ENCODE measurements at regions not wholly inside any gene's neighbourhood (a gene's known extent, or its start where the extent isn't known, plus 50 kb on each side); places are given as distances from the start of the nearest gene placed in this dataset.

DNA sequence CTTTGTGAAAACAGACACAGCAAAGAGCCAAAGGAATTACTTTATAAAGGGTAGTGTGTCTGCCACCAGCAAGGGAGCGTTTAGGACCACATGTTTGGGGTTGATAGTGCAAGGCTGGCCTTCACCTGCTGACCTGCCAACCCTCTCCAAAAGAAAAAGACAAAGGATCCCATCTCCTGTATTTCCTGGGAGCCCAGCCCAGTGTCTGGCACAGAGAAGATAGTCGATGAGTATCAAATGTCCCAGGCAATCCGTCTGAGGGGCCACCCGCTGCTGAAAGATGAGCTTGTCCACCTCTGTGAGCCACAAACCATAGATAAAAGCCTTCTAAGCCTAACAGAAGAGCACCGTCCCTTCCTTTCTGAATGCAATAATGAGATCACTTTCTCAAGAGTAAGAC is 154.8 kb upstream of the CTNNB1 start:
- ChIA-PET CTCF (ENCODE audit: unreplicated experiment) (no interaction called here), POLR2A (no interaction called here)
- no peak overlapping the region for H3K4me2 ChIP-seq (ENCODE audit: low read length)
- no peaks in the 10 kb centered on the region for H3K4me1 ChIP-seq (ENCODE audit: insufficient read depth, low read length, poor library complexity, severe bottlenecking)
- DNase-seq (ENCODE audit: low spot score), result no peak
- H3K9me2 ChIP-seq (ENCODE audit: insufficient read depth, low read length), result no peaks in the 10 kb centered on the region
- H3K79me2 ChIP-seq (ENCODE audit: insufficient read depth, low read depth, low read length), result no peaks in the 10 kb centered on the region
- intact Hi-C loops (cut with micrococcal nuclease; ENCODE audit: unreplicated experiment), result no loop called here
- no peak for TF ChIP-seq EZH2phosphoT487 (IDR thresholded peaks at IDR 0.05; ENCODE audit: borderline replicate concordance, low read depth, low read length)
- TF ChIP-seq, protein P1, sequence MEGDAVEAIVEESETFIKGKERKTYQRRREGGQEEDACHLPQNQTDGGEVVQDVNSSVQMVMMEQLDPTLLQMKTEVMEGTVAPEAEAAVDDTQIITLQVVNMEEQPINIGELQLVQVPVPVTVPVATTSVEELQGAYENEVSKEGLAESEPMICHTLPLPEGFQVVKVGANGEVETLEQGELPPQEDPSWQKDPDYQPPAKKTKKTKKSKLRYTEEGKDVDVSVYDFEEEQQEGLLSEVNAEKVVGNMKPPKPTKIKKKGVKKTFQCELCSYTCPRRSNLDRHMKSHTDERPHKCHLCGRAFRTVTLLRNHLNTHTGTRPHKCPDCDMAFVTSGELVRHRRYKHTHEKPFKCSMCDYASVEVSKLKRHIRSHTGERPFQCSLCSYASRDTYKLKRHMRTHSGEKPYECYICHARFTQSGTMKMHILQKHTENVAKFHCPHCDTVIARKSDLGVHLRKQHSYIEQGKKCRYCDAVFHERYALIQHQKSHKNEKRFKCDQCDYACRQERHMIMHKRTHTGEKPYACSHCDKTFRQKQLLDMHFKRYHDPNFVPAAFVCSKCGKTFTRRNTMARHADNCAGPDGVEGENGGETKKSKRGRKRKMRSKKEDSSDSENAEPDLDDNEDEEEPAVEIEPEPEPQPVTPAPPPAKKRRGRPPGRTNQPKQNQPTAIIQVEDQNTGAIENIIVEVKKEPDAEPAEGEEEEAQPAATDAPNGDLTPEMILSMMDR (conservative IDR thresholded peaks at IDR 0.05; ENCODE audit: low read length), result no peak
- no peak overlapping the region for H2AFZ ChIP-seq (ENCODE audit: low read length)
- no peaks in the 10 kb centered on the region for H3K36me3 ChIP-seq (ENCODE audit: insufficient read depth, low read length)
- no TSS peak for BruUV-seq (replicated peaks)
- no peak overlapping the region for H3K27ac ChIP-seq (ENCODE audit: low read depth, low read length, poor library complexity, severe bottlenecking)
- no peak overlapping the region for H3K4me3 ChIP-seq (ENCODE audit: low read depth, low read length, poor library complexity, severe bottlenecking)
- no peaks in the 10 kb centered on the region for H4K20me1 ChIP-seq (ENCODE audit: insufficient read depth, low read length)
- H3K9me3 ChIP-seq (ENCODE audit: low read length), result no peaks in the 10 kb centered on the region

DNA sequence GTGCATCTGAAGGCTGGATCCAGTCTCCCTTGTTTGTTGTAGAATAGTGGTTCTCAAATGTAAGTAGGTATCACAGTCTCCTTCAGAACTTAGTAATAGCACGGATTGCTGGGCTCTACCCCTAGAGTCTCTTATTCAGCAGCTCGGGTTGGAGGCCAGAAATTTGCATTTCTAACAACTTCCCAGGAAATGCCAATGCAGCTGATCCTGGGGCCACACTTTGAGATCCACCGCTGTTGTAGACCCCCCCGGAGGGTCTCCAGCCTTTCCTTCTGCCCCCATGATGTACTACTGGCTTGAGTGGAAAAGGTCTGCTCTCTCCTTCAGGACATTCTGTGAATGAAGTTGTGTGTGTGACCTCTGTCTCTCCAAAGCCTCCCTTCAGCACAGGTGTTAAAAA is 153.8 kb upstream of the CTNNB1 start:
- H3K4me2 ChIP-seq (ENCODE audit: low read length), result no peak overlapping the region
- H3K79me2 ChIP-seq (ENCODE audit: insufficient read depth, low read depth, low read length), result no peaks in the 10 kb centered on the region
- no peak for DNase-seq (ENCODE audit: low spot score)
- intact Hi-C loops (cut with micrococcal nuclease; ENCODE audit: unreplicated experiment), result no loop called here
- no peaks in the 10 kb centered on the region for H4K20me1 ChIP-seq (ENCODE audit: insufficient read depth, low read length)
- H3K4me3 ChIP-seq (ENCODE audit: low read depth, low read length, poor library complexity, severe bottlenecking), result no peak overlapping the region
- no peaks in the 10 kb centered on the region for H3K9me3 ChIP-seq (ENCODE audit: low read length)
- H3K9me2 ChIP-seq (ENCODE audit: insufficient read depth, low read length), result no peaks in the 10 kb centered on the region
- TF ChIP-seq, protein P1 (conservative IDR thresholded peaks at IDR 0.05; ENCODE audit: low read length), result no peak
- no peak for TF ChIP-seq EZH2phosphoT487 (IDR thresholded peaks at IDR 0.05; ENCODE audit: borderline replicate concordance, low read depth, low read length)
- no peaks in the 10 kb centered on the region for H3K36me3 ChIP-seq (ENCODE audit: insufficient read depth, low read length)
- H3K4me1 ChIP-seq (ENCODE audit: insufficient read depth, low read length, poor library complexity, severe bottlenecking), result no peaks in the 10 kb centered on the region
- no peak overlapping the region for H3K27ac ChIP-seq (ENCODE audit: low read depth, low read length, poor library complexity, severe bottlenecking)
- POLR2A ChIA-PET, result no interaction called here
- BruUV-seq (replicated peaks), result no TSS peak
- CTCF ChIA-PET (ENCODE audit: unreplicated experiment), result interaction anchor here (0.6 kb wide), 1 partner anchor 60 kb away, joined by 3 read pairs; no protein-coding TSS in a partner anchor
- no peak overlapping the region for H2AFZ ChIP-seq (ENCODE audit: low read length)

DNA sequence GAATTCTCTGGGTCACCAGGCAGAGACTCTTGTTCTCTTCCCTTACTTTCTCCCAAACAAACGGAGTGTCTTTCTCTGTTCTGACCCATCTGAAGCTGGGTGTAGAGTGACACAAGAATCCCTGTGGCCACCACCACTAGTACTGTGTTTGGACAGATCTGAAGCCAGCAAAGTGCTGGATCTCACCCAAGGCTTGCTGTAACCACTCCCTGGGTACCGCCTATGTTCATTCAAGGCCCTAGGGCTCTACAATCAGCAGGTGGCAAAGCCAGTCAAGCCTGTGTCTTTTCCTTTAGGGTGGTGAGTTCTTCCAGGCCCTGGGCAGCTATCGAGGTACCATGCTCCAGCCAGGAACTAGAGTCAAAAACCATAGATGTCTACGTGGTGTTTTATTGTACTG is 149.2 kb upstream of the CTNNB1 start:
- DNase-seq (ENCODE audit: low spot score), result no peak
- ChIA-PET CTCF (ENCODE audit: unreplicated experiment) (no interaction called here), POLR2A (interaction anchor here (0.7 kb wide), 1 partner anchor 10 kb away, joined by 4 read pairs; no protein-coding TSS in a partner anchor)
- H4K20me1 ChIP-seq (ENCODE audit: insufficient read depth, low read length), result no peaks in the 10 kb centered on the region
- H3K9me3 ChIP-seq (ENCODE audit: low read length), result no peaks in the 10 kb centered on the region
- no peak for TF ChIP-seq EZH2phosphoT487 (IDR thresholded peaks at IDR 0.05; ENCODE audit: borderline replicate concordance, low read depth, low read length)
- TF ChIP-seq, protein P1 (conservative IDR thresholded peaks at IDR 0.05; ENCODE audit: low read length), result no peak
- no peaks in the 10 kb centered on the region for H3K9me2 ChIP-seq (ENCODE audit: insufficient read depth, low read length)
- H3K4me1 ChIP-seq (ENCODE audit: insufficient read depth, low read length, poor library complexity, severe bottlenecking), result no peaks in the 10 kb centered on the region
- intact Hi-C loops (cut with micrococcal nuclease; ENCODE audit: unreplicated experiment), result no loop called here
- no TSS peak for BruUV-seq (replicated peaks)
- H3K4me3 ChIP-seq (ENCODE audit: low read depth, low read length, poor library complexity, severe bottlenecking), result no peak overlapping the region
- H3K4me2 ChIP-seq (ENCODE audit: low read length), result no peak overlapping the region
- no peaks in the 10 kb centered on the region for H3K36me3 ChIP-seq (ENCODE audit: insufficient read depth, low read length)
- H3K27ac ChIP-seq (ENCODE audit: low read depth, low read length, poor library complexity, severe bottlenecking), result no peak overlapping the region
- no peaks in the 10 kb centered on the region for H3K79me2 ChIP-seq (ENCODE audit: insufficient read depth, low read depth, low read length)
- no peak overlapping the region for H2AFZ ChIP-seq (ENCODE audit: low read length)

Data from OCI-LY7 (cell line).